SK-N-SH (cell line): ENCODE measurements at regions not wholly inside any gene's neighbourhood (a gene's known extent, or its start where the extent isn't known, plus 50 kb on each side); places are given as distances from the start of the nearest gene placed in this dataset.

Source experiments
- CTCF ChIP-seq: fragments of 200-600 bp; sonication (generic); IDR thresholded peaks from 2 replicates; pipeline ENCODE4 v1.6.1; 2017; ENCODE audit warnings: antibody characterized with exemption, mild to moderate bottlenecking, moderate library complexity
- EP300 ChIP-seq, 2 experiments: IDR thresholded peaks; 2 replicates each; pipeline versions ENCODE4 v1.4.0 to v1.6.1; 2012; ENCODE audit warnings: borderline replicate concordance in 1 of 2, low read depth in 1 of 2, low read length in 1 of 2
- FOXM1 ChIP-seq: IDR thresholded peaks from 2 replicates; pipeline ENCODE4 v1.4.0; 2012; ENCODE audit warnings: low read depth, mild to moderate bottlenecking
- NFIC ChIP-seq: IDR thresholded peaks from 2 replicates; pipeline ENCODE4 v1.4.0; 2012; ENCODE audit warnings: borderline replicate concordance
- POLR2AphosphoS5 ChIP-seq: IDR thresholded peaks from 2 replicates; pipeline ENCODE4 v1.6.1; 2012; ENCODE audit warnings: low read depth, low read length
- RAD21 ChIP-seq: IDR thresholded peaks from 2 replicates; pipeline ENCODE4 v1.6.1; 2012; ENCODE audit warnings: mild to moderate bottlenecking, low read length
- RFX5 ChIP-seq: IDR thresholded peaks from 2 replicates; pipeline ENCODE4 v1.6.1; 2012; ENCODE audit warnings: mild to moderate bottlenecking, improper control_type of control experiment, low read length
- SIN3A ChIP-seq: IDR thresholded peaks from 2 replicates; pipeline ENCODE4 v1.6.1; 2012; ENCODE audit warnings: low read depth, mild to moderate bottlenecking, low read length, moderate library complexity, borderline replicate concordance
- SMC3 ChIP-seq: IDR thresholded peaks from 2 replicates; pipeline ENCODE4 v1.6.1; 2012; ENCODE audit warnings: low read depth, low read length, improper control_type of control experiment
- TAF1 ChIP-seq: IDR thresholded peaks from 2 replicates; pipeline ENCODE4 v1.6.1; 2012; ENCODE audit warnings: low read depth, mild to moderate bottlenecking, low read length, moderate library complexity, borderline replicate concordance
- TEAD4 ChIP-seq: IDR thresholded peaks from 2 replicates; pipeline ENCODE4 v1.4.0; 2012; ENCODE audit warnings: mild to moderate bottlenecking, borderline replicate concordance; ENCODE audit not compliant: insufficient read depth
- YY1 ChIP-seq: IDR thresholded peaks from 2 replicates; pipeline ENCODE4 v1.4.0; 2012; ENCODE audit warnings: low read depth, mild to moderate bottlenecking
- TF ChIP-seq, protein P1 (sequence below): IDR thresholded peaks from 2 replicates; pipeline ENCODE4 v1.4.0; 2012; ENCODE audit warnings: low read depth

DNA sequence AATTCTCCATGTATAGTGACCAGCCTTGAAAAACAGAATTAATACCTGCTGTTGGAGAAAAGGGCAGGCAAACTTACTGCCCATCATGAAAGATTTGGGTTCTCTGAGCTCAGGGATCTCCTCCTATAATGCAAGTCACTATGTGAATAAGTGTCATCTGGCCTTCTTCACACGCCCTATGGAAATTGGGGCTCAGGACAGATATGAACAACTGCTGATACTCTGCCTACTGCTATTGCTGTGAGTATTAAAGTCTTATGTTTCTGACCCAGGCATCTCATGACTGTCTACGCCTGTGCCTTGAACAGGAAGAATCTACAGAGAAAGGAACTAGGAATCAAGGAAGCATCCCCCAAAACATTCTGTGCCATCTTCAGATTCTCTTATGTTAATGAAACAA, 226.1 kb downstream of the SOD2 start:
- TF ChIP-seq NFIC = no peak
- no peak for TF ChIP-seq CTCF
- no peak for TF ChIP-seq YY1
- TF ChIP-seq SIN3A = no peak
- no peak for TF ChIP-seq RAD21
- no peak for TF ChIP-seq SMC3
- TF ChIP-seq TAF1 = no peak
- no peak for TF ChIP-seq FOXM1
- no peak for TF ChIP-seq POLR2AphosphoS5
- TF ChIP-seq RFX5 = no peak
- no peak for TF ChIP-seq EP300 (IDR thresholded peaks at IDR 0.05; ENCODE audit: borderline replicate concordance in 1 of 2, low read depth in 1 of 2, low read length in 1 of 2)
- TF ChIP-seq, protein P1, sequence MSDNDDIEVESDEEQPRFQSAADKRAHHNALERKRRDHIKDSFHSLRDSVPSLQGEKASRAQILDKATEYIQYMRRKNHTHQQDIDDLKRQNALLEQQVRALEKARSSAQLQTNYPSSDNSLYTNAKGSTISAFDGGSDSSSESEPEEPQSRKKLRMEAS = no peak
- no peak for TF ChIP-seq TEAD4
